NCI-H146 treated with DMSO at 0.1 percent for 48 hours (cell line): ENCODE measurements at regions not wholly inside any gene's neighbourhood (a gene's known extent, or its start where the extent isn't known, plus 50 kb on each side); places are given as distances from the start of the nearest gene placed in this dataset.
"Not testable (repeated sequence)": the region's sequence is repeated elsewhere in the genome, so short reads cannot be mapped to it uniquely, and the experiment has no call there.

Experiments
- DNase-seq: peaks from one replicate; lab custom pipeline; 2025; ENCODE audit not compliant: unreplicated experiment; lab: John Stamatoyannopoulos, UW

- DNase-seq = not testable (repeated sequence)
Measured at GRCh38 chr14:105620865-105621471, 94.6 kb downstream of the TMEM121 start.

GRCh38 chr14:105621479-105622328 lies 95.3 kb downstream of the TMEM121 start:
- DNase-seq = not testable (repeated sequence)

- DNase-seq = no peak
Measured at GRCh38 chr14:105622329-105622955, 96.1 kb downstream of the TMEM121 start.

- not testable (repeated sequence) for DNase-seq
Measured at GRCh38 chr14:105623178-105623577, 96.8 kb downstream of the TMEM121 start.

GRCh38 chr14:105624346-105624745 lies 98.0 kb downstream of the TMEM121 start:
- not testable (repeated sequence) for DNase-seq

- DNase-seq = not testable (repeated sequence)
Measured at GRCh38 chr14:105624749-105625434, 98.5 kb downstream of the TMEM121 start.

- DNase-seq = not testable (repeated sequence)
Measured at GRCh38 chr14:105625448-105625847, 99.1 kb downstream of the TMEM121 start.

- DNase-seq = not testable (repeated sequence)
Measured at GRCh38 chr14:105626111-105626510, 99.7 kb downstream of the TMEM121 start.

- not testable (repeated sequence) for DNase-seq
Measured at GRCh38 chr14:105626651-105627050, 100.3 kb downstream of the TMEM121 start.

GRCh38 chr14:105627287-105627686 lies 100.9 kb downstream of the TMEM121 start:
- not testable (repeated sequence) for DNase-seq

- DNase-seq = no peak
Measured at GRCh38 chr14:105627701-105628100, 101.3 kb downstream of the TMEM121 start.

- not testable (repeated sequence) for DNase-seq
Measured at GRCh38 chr14:105628126-105628525, 101.7 kb downstream of the TMEM121 start.

GRCh38 chr14:105628531-105629067 lies 102.2 kb downstream of the TMEM121 start:
- not testable (repeated sequence) for DNase-seq

GRCh38 chr14:105629091-105629885 lies 102.9 kb downstream of the TMEM121 start:
- not testable (repeated sequence) for DNase-seq

- no peak for DNase-seq
Measured at GRCh38 chr14:105629886-105630215, 103.5 kb downstream of the TMEM121 start.

GRCh38 chr14:105630293-105630934 lies 104.0 kb downstream of the TMEM121 start:
- not testable (repeated sequence) for DNase-seq

- not testable (repeated sequence) for DNase-seq
Measured at GRCh38 chr14:105630935-105631779, 104.8 kb downstream of the TMEM121 start.

- DNase-seq = no peak
Measured at GRCh38 chr14:105632010-105632409, 105.6 kb downstream of the TMEM121 start.

- not testable (repeated sequence) for DNase-seq
Measured at GRCh38 chr14:105633596-105633995, 107.2 kb downstream of the TMEM121 start.
